DND-41 (cell line): ENCODE measurements at regions not wholly inside any gene's neighbourhood (a gene's known extent, or its start where the extent isn't known, plus 50 kb on each side); places are given as distances from the start of the nearest gene placed in this dataset.

ENCODE experiments used
- EZH2 ChIP-seq: IDR thresholded peaks from 3 replicates; pipeline ENCODE4 v1.6.1; 2012; ENCODE audit warnings: borderline replicate concordance, low read depth, mild to moderate bottlenecking, moderate library complexity, low read length, inconsistent platforms; ENCODE audit not compliant: severe bottlenecking
- TF ChIP-seq, protein P1 (sequence below): IDR thresholded peaks from 2 replicates; pipeline ENCODE4 v1.5.1; 2012; ENCODE audit warnings: borderline replicate concordance, low read length, moderate library complexity, mild to moderate bottlenecking; ENCODE audit not compliant: poor library complexity, severe bottlenecking; ENCODE audit errors: extremely low read depth

DNA sequence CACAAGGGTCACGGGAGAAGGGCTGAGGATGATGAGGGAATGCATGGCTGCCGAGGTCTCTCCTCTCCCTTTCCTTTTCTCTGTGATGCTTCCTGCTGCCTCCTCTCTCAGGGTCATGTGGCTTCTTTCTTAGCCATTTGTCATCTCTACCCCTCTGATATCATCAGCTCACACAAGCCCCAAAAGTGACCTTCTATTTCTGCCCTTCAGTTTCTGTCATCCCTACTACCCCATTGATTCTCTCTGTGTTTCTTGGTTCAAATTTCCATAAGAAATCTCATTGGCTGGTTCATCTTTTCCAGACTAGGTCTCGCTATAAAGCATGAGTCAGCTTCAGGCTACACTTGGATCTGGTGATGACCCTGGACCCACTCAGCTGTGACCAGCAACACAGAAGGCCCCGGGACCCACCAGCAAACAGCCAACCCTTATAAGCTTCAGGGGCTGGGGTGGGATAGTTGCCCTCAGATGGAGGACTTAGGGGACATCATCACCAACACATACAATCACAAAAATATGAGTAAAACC is 284.3 kb downstream of the SKAP2 start:
- TF ChIP-seq, protein P1, sequence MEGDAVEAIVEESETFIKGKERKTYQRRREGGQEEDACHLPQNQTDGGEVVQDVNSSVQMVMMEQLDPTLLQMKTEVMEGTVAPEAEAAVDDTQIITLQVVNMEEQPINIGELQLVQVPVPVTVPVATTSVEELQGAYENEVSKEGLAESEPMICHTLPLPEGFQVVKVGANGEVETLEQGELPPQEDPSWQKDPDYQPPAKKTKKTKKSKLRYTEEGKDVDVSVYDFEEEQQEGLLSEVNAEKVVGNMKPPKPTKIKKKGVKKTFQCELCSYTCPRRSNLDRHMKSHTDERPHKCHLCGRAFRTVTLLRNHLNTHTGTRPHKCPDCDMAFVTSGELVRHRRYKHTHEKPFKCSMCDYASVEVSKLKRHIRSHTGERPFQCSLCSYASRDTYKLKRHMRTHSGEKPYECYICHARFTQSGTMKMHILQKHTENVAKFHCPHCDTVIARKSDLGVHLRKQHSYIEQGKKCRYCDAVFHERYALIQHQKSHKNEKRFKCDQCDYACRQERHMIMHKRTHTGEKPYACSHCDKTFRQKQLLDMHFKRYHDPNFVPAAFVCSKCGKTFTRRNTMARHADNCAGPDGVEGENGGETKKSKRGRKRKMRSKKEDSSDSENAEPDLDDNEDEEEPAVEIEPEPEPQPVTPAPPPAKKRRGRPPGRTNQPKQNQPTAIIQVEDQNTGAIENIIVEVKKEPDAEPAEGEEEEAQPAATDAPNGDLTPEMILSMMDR, result no peak
- no peak for TF ChIP-seq EZH2
